ENCODE measurements at regions not wholly inside any gene's neighbourhood (a gene's known extent, or its start where the extent isn't known, plus 50 kb on each side); places are given as distances from the start of the nearest gene placed in this dataset.

DNA sequence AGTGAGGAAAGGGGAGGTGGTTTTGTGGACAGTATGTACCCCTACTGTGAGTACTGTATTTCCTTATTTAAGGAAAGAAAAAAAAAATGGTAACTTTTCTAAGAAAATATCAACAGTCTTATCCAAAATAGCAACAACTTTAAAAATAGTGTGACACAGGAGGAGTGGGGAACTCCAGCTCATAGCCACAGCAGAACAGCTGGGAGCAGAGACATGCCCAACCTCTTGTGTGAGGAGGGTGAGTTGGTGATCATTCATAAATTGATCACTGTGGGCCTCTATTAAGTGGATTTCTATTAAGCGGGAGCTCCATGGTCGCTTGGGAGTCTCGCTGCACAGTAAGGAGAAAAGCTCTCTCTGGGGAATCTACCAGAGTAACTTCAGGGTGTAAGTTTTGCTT is 158.8 kb upstream of the DUSP10 start:
- DNase-seq, result no peak

DNA sequence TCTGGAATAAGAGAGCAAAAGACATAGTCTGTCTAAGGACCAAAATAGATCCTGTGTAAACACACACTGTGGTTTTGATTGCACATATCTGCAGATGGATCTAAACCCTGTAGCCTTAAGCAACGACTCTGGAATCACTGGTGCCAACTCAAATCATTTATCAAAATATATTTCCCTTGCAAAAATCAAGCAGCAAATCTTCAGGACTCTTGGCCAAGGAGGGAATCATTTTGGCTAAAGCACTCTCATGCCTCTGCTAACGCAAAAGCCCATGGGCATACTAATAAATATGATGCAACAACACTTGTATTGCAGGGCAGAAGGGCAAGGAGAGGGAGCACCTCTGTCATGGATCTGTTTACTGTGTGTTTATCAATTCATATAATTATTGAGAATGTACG is 155.4 kb upstream of the DUSP10 start:
- no peak for DNase-seq

DNA sequence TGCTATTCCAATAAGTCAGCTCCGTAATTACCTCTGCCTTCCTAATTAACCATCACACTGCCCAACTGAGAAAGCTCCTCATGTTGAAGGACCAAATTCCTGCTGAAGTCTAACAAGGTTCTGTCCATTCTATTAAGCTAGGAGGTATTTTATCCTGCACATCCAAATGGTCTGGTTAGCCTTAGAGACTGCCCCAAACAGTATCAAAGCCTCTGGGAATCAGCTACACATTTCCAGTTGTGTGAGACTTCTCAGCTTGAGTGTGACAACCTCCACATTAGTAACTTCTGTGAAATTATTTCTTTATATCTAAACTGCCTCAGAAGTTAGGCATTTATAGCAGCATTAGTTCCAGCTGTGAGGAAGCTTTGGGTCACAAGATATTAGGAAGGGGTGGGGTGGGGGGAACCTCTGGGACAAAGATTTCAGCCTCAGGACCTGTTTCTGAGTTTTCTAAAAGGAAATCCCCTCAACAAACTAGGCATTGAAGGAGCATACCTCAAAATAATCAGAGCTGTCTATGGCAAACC is 150.5 kb upstream of the DUSP10 start:
- no peak for DNase-seq

DNA sequence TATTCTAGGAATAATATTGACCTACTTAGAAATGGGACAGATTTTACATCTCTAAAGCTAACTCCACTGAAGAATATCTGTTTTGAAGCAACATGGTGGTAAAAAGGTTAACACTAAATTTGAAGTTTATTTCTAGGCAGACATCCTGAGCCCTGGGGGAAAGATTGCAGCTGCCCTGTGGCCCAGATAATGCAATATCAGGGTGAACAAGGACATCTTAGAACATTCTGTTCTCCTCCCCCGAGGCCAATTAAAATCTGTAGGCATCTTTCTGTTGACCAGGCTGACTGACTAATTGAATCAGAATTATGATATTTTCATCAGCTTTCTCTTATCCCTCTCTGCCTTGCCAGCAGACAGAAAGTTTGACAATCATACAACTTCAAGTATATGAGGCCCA is 149.8 kb upstream of the DUSP10 start:
- DNase-seq, result no peak

DNA sequence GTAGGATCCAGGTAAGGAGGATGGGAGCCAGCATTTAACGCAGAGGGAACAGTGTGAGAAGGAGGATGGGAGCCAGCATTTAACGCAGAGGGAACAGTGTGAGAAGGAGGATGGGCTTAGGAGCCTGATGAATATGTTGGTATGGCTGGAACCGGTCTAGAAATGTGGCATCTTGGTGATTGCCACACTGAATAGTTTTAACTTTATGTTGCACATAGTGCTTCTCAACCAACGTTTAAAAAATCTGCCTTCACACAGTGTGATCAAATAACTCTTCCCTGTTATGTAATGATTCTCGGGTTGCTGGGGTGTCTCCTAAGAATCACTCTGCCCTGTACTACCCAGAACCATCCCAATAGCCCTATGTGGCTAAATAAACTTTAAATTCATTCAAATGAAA is 146.9 kb upstream of the DUSP10 start:
- no peak for DNase-seq

DNA sequence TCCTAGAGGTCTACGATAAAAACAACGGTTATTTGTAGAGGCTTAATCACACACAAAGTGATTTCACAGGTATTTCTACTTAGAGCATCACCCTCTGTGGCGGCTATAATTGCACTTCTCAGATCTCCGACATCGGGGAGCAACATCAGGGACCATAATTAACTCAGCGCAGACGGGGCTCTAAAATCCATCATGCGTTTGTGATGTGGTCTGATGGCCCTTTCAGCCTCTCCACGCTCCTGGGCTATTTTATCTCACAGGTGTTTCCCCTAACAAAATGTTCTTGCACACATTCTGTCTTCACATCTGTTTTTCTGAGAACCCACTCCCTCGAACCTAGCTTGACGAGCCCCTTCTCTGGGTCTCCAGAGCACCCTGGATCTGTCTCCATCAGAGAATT is 146.3 kb upstream of the DUSP10 start:
- no peak for DNase-seq

DNA sequence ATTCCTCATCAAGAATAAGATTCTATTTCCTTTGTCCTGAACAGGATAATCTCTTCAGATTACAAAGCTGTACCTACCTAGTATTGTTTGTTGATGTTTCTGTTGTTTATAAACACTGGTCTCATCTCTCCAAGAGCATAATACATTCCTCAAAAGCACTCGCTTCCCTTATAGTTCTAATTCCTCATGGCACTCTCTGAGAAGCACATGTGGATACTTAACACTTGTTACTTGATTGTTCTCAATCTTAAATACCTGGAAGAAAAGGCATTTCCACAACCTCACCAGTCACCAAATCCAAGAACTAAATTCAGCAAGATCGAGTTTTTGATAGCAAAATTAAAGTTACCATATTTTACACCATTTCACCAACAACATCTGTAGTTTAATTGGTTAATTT is 145.9 kb upstream of the DUSP10 start:
- no peak for DNase-seq

DNA sequence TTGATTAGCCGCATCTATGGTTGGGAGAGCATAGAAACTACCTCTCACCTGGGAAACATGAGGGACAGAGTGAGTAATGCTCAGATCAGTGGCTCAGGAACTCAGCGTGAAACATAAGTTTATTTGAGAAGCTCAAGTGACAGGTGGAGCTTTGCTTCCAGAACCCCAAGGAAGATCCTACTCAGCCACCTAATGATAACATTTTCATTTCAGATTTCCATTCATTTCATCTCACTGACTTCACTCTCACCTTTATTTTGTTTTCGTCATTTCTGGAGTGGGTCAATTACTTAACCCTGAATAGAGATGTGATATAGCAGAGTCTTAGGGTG is 145.5 kb upstream of the DUSP10 start:
- no peak for DNase-seq

DNA sequence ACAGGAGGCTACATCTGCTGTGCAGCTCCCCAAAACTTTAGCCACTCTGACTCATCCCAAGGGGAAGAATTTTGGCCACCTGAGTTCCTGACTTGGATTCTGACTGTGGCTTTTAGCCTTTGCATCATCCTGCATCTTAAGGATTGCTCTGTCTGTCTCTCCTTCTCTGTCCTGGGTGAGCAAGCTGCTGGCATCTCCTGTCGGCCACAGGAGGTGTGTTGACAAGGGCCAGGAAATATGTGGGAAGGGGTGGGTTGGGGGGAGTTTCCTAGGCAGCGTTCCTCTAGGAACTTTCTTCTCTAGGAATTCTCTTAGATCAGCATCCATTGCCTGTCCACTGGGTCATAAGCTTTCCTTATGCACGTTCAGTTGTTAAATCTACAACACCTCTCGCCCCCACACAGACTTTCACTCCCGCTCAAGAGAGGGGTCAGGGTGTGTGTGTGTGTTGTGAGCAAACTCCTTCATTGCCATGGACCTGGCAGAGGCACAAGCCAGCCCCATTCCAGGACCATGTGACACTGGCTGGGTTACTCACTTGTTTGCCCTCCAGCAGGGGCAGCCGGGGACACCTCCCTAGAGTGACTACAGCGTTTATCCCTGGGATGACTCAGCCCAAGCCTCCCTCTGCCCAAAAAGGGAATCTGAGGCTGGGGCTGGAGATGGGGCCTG is 145.0 kb upstream of the DUSP10 start:
- no peak for DNase-seq

DNA sequence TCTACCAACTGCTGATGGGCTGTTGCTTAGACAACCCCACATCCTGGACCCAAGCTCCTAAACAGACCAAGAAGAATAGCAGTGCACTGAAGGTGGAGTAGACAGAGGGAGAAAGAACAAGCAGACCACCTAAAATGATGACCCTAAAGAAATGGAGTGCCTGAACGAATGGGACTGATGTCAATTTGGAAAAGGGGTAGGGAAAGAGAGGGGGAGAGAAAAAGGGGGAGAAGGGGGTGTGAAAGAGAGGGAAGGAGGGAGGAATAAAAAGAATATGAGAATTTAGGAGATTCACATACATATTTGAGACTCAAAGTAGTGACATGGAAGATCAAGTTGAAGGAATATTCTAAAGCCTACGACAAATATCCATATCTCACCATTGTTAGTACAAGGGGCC is 144.4 kb upstream of the DUSP10 start:
- DNase-seq, result no peak

DNA sequence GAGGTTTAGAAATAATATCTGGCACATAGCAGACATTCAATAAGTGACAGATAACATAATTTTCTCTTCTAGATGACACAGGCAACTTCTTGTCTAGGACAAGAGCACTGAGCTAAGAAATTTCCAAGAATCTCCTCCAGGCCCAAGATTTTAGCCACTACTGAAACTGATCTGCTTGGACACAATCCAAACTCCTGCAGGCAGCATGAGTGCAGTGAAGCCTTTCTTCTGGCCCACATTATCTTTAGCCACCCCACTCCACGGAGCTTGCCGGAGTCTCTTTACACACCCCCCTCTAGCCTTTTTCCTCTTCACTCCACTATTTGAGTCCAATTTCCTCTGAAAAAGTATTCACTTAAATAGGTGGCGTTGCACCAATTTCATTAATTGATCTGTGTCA is 142.9 kb upstream of the DUSP10 start:
- no peak for DNase-seq

DNA sequence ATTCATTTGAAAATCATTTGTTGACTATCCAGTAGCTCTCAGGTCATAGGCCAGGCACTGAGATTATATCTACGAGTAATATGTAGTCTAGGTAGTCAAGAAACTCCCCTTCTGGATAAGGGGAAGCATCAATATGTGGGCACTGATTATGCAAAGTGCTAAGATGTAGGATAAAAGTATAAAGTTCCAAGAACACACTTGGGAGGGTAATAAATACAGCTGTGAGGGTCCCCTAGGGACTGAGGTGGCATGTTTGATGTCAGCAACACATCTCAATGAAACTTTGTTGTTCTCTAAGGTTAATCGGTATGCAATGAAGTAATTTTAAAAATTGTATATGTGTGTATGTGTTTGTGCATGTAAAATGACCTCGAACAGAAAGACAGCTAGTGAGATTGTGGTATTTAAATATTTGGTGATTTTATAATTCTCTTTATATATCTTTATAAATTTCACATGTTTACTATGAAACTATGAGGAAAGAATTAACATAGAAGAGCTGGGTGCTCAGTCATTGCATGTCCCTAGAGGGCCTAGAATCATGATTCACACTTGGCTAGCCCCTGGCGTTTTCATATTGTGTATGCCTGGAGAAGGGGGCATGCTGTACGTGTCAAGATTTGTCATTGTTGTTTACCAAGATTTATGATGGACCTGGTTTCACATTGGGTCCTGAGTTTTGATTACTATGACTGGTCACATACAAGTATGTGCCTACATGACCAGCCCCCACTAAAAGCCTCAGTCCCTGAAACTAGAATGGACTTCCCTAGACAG is 140.1 kb upstream of the DUSP10 start:
- no peak for DNase-seq

DNA sequence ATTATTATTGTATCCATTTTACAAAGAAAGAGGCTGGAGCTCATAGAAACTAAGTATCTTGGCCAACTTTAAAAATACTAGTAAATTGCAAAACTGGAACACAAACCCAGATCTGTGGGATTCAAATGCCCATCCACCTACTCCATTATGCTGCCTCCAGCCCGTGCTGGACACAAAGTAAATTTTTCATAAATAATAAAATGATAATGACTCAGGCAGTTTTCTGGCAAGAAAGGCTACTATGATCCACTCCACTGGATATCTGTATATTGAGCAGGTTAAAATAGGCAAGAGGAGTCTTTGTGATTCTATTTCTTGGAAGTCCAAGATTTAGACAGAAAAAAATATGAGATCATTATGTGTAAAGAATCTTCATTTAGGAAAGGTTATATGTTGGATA is 138.3 kb upstream of the DUSP10 start:
- no peak for DNase-seq

DNA sequence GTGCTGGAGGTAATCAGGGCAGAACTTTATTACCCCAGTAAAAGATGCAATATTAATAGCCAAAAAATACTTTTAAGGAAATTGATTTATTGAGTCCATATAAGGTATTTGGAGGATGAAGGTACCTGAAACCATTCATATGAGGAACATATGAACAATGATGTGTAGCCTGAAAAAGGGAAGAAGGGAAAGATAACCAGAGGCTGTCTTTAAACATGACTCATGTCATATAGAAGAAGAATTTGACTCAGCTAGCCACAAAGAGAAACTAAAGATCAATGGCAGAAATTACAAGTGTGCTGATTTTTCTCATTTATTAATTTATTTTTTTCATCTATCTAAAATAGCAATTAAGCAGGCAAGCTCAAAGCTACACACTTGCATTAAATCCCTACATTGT is 136.2 kb upstream of the DUSP10 start:
- no peak for DNase-seq

DNA sequence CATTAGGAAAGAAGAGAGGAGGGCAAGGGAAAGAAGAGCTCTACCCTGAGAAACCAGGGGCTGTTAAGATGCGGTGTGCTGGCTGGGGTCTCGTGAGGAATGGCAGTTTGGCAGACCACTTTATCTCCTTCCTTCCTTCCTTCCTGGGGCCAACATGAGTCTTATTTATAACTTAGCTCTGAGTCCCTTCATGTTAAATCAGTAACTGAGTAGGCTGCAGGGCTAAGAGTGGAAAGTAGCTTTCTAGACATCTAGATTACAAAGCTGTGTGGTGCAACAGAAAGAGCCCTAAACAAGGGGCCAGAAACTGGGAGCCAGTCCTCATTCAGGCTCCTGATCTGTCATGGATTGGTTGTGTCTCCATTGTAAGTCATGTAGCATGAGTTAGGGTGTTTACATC is 135.4 kb upstream of the DUSP10 start:
- DNase-seq, result no peak

DNA sequence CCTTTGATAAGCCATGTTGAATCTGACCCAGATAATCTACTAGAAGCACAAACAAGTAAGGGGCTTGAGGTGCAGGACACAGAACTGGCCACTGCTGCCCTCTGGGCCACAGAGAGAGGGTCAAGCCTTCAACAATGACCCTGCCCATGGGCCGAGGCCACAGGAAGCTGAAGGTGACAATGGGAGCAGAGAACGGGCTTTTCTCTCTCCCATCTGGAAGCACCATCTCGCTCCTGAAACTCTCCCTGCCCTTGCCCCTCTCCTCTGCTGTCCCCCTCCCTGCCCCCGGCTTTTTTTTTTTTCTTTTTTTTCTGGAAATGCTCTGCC is 133.1 kb upstream of the DUSP10 start:
- DNase-seq, result no peak

DNA sequence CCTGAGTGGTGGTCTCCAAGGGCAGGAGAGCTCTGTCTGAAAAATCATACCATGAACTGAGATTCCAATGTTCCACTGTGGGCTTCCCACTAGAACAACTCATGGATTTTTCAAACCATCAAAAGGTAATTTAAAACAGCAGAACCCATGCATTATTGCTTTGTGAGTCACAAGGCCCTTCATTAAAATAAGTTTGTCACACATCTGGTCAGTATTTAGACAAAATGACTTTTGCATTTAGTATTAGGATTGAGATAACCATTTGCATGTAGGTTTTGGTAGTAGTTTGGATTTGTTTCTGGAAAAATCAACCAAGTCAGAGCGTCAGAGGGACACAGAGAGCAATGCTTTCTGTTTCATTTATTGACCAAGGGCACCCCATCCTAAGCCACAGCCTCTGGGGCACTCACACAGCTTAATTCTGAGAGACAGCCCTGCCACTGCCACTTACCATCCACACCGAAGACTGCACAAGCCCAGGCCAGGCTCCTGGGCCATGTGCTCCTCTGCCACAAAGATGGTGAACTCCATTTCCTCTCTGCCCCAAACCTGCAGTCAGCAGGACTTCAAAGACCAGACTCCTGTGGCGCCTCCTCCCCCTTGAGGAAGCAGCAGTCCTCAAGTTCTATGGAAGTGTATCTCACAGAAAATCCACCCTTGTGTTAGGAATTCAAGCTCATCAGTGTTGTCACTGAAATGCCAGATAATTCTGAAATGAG is 132.6 kb upstream of the DUSP10 start:
- DNase-seq, result no peak

DNA sequence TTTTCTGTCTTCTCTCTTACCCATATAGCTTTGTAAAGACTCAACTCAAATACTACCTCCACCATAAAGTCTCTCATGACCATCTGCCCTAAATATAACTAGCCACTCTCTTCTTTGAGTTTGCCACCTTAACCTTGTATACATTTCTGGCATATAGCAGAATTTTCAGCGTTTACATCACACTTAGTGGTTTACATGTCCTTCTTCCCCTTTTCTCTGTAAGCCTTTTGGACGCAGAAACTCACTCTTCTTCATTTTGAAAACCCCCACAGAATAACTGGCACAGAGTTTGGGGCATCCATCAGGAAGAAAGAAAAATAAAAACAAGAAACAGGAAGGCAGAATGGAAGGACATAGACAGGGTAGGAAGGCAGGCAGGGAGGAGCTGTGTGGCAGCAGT is 131.8 kb upstream of the DUSP10 start:
- no peak for DNase-seq

DNA sequence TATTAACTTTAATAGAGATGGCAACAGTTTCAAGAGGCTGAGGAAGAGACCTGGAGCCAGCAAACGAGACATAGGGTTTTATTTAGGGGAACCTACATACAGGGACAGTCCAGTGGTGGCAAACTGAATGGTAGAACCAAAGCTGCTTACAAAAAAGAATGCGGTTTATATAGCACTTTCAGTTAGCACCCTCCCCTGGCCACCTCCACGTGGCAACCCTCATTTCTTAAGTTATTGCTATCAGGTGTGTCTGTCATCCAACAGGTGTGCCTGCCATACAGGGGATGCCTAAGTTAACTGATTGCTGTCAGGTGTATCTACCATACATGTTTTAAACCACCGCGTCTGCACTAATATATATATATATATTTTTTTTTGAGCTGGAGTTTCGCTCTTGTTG is 129.2 kb upstream of the DUSP10 start:
- no peak for DNase-seq

DNA sequence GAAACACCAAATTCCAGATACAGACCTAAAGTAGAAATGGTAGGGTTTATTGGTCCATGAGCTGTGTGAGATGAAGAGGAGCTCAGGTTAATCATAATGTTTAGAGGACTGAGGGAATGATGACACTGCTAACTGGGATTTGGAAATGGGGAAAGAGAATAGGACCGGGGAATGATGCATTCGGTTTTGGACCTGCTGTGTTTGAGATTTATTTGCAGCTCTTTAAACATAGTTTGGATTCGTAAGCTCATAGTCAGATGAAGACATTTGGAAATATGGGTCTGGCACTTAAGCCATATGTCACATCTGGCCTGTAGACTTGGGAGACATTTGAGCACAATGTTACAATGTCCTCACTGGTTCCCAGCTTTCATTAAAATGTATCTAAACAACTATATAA is 127.9 kb upstream of the DUSP10 start:
- DNase-seq, result no peak

DNA sequence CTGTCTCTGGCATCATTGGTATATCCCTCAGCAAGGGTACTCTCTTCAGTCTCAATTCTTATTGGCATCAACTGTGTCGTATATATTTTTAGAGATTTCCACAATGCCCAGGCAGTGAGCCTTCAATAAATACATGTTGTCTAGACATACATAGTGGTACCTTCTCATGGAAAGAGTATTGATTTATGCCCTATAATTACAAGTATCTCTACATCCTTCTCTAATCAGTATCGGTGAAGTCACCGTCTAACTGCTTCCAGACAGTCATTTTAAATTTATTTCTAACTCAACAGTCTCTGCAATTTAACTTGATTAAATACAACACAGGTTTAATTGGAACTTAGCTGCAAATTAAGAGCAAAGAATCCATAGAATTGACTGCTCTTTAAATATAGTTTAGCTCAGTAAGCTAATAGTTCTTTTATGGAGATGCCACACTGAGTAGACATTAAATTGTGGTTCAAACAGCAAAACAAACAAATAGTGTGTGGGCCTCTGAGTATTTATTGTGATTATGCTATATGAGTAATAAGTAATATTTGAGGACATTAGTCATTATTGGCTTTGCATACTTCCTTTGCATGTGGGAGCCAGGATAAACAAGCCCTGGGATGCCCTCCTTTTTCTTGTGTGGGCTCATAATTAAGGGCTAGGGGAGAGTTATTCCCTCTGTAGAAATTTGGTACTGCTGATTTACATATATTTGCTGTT is 126.9 kb upstream of the DUSP10 start:
- no peak for DNase-seq

DNA sequence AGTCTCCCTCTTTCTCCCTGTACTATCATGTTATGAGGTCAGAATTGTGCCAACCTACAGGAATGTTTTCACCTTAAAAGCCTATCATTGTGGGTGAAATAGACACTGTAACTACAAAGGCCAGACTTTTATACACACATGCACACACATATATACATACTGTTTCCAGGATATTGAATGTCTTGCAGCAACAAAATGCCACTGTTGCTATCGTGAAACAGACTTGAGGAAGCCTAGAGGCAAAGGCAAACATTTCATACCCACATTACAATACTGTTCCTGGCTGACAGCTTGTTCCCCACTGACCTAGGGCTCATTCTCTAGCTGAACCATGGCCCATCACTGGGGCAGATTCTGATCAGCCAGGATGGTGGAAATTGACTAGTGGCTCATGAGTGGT is 125.1 kb upstream of the DUSP10 start:
- no peak for DNase-seq

DNA sequence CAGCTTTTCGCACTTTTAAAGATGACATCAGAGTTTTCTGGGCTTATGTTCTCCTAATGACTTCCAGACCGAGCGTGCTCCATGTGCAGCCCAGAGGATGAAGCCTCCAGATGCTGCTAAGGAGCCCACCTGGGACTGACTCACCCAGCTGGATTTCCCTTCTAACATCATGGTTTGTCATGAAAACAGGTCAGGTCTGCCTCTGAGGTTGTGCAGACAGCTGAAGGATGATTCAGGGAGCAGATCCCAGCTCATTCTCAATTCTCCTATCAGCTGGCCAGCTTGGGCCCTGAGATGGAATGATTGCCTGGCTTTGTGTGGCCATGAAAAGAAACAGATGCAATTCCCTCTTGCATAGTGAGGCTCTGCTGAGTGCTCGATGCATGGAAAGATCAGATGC is 123.9 kb upstream of the DUSP10 start:
- no peak for DNase-seq

DNA sequence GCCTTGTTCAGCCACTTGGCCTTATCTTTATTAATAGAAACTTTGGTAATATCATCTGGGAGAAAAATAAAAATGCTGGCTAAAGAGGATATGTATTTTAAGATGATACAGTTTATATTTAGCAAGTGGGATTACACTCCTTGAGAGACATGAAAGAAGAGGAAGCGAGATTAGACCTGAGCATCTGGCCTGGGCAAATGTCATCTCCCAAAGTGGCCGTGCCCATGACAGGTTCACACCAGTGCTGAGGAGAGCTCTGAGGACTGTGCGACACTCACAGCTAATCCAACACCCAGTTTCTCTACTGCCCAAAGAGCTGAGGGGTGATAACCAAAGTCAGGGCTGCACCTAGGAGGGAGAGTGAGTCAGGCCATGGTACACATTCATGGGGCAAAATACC is 121.7 kb upstream of the DUSP10 start:
- DNase-seq, result no peak
